CD4-positive, alpha-beta T cell (primary cell): ENCODE measurements at regions not wholly inside any gene's neighbourhood (a gene's known extent, or its start where the extent isn't known, plus 50 kb on each side); places are given as distances from the start of the nearest gene placed in this dataset.

ENCODE experiments used
- ATAC-seq: fragments of 200-7000 bp; cut with Tn5 transposase; one replicate; pipeline ENCODE4 v1.10.0; 2022; ENCODE audit warnings: mild to moderate bottlenecking; ENCODE audit not compliant: poor library complexity
- CTCF ChIA-PET: fragments of 350-600 bp; sonication (Branson Sonifier 250); formaldehyde crosslinking; loops from one replicate; lab custom pipeline; 2021; ENCODE audit warnings: antibody characterized with exemption, inconsistent platforms; lab: Charles Lee
- POLR2A ChIA-PET: fragments of 350-600 bp; sonication (Branson Sonifier 250); formaldehyde crosslinking; loops from one replicate; lab custom pipeline; 2021; ENCODE audit warnings: antibody characterized with exemption, inconsistent platforms; lab: Charles Lee
- DNase-seq, 14 experiments: peaks; one replicate each; pipeline ENCODE4 v3.0.0-alpha.2; 2013 to 2020; ENCODE audit warnings: mixed read lengths in 2 of 14
- H3K27ac ChIP-seq, 2 donors: one replicate each; pipeline versions ENCODE4 v1.5.1 to v1.7.0; 2013; ENCODE audit warnings: low read length in 2 of 2, low read depth in 1 of 2, mild to moderate bottlenecking in 1 of 2
- H3K27me3 ChIP-seq, 2 experiments: 1 replicate in 1 of 2; 2 replicates in 1 of 2; pipeline versions ENCODE4 v1.6.1 to v1.7.0; 2013; ENCODE audit warnings: low read length in 2 of 2, control low read depth in 1 of 2, mild to moderate bottlenecking in 1 of 2, moderate library complexity in 1 of 2; ENCODE audit not compliant: insufficient read depth in 2 of 2, control insufficient read depth in 1 of 2
- H3K36me3 ChIP-seq: one replicate; pipeline ENCODE4 v1.6.1; 2013; ENCODE audit warnings: low read length, control low read depth; ENCODE audit not compliant: insufficient read depth
- H3K4me1 ChIP-seq: one replicate; pipeline ENCODE4 v1.6.1; 2013; ENCODE audit warnings: low read length, control low read depth; ENCODE audit not compliant: insufficient read depth
- H3K4me3 ChIP-seq: one replicate; pipeline ENCODE4 v1.5.1; 2013; ENCODE audit warnings: mild to moderate bottlenecking, low read length, moderate library complexity
- H3K9me3 ChIP-seq, 2 experiments: 1 replicate in 1 of 2; 2 replicates in 1 of 2; pipeline versions ENCODE4 v1.6.1 to v1.7.0; 2013; ENCODE audit warnings: low read length in 2 of 2, mild to moderate bottlenecking in 2 of 2, control low read depth in 1 of 2, moderate library complexity in 1 of 2; ENCODE audit not compliant: control insufficient read depth in 1 of 2, insufficient read depth in 1 of 2
- H3K27ac Mint-ChIP-seq: one replicate; pipeline ENCODE4 v1.8.0; 2020; ENCODE audit warnings: mixed read lengths
- H3K27me3 Mint-ChIP-seq: one replicate; pipeline ENCODE4 v1.8.0; 2021; ENCODE audit warnings: mixed read lengths
- H3K36me3 Mint-ChIP-seq: one replicate; pipeline ENCODE4 v1.8.0; 2021; ENCODE audit warnings: low read depth, mixed read lengths
- H3K4me1 Mint-ChIP-seq: one replicate; pipeline ENCODE4 v1.8.0; 2021; ENCODE audit warnings: low read depth, mixed read lengths
- H3K4me3 Mint-ChIP-seq: one replicate; pipeline ENCODE4 v1.8.0; 2020; ENCODE audit warnings: mild to moderate bottlenecking, mixed read lengths
- H3K9me3 Mint-ChIP-seq: one replicate; pipeline ENCODE4 v1.8.0; 2020; ENCODE audit warnings: mixed read lengths
- CTCF ChIP-seq: fragments of 200-600 bp; IDR thresholded peaks from one replicate; pipeline ENCODE4 v1.8.0; 2022; ENCODE audit warnings: antibody characterized with exemption, mild to moderate bottlenecking
- intact Hi-C, 2 experiments: fragments of 100-400 bp; cut with DNase I in 1 of 2; cut with micrococcal nuclease in 1 of 2; formaldehyde crosslinking; loops; one replicate each; pipeline versions ENCODE4 v1.15.1 to v1.9.0; 2023 to 2025; cut with DNase I, micrococcal nuclease

DNA sequence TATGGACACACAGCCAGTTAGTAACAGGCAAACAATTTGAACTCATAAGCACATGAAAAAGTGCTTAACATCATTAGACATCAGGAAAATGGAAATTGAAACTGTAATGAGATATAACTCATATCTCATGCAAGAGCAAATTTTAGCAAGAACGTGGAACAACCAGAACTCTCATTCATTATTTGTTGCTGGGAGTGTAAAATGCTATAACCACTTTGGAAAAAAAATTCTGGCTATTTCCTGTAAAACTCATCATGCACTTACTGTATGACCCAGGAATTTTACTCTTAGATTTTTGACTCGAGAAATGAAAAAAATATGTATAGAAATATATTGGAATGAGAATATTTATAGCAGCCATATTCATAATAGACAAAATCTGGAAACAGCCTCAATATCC, 205.7 kb upstream of the PUM3 start:
- intact Hi-C loops: no loop called here
- DNase-seq: no peak
- no peaks in the 10 kb centered on the region for H3K9me3 Mint-ChIP-seq
- Histone ChIP-seq H3K27ac (no peak overlapping the region), H3K4me3 (no peak overlapping the region), H3K27me3 (no peaks in the 10 kb centered on the region), H3K36me3 (no peaks in the 10 kb centered on the region), H3K4me1 (no peaks in the 10 kb centered on the region), H3K9me3 (no peaks in the 10 kb centered on the region)
- no peaks in the 10 kb centered on the region for H3K36me3 Mint-ChIP-seq
- H3K4me3 Mint-ChIP-seq: no peak overlapping the region
- ATAC-seq: no peak
- H3K27ac Mint-ChIP-seq: no peak overlapping the region
- ChIA-PET POLR2A (no interaction called here), CTCF (no interaction called here)
- no peaks in the 10 kb centered on the region for H3K27me3 Mint-ChIP-seq
- no peaks in the 10 kb centered on the region for H3K4me1 Mint-ChIP-seq
- no peak for TF ChIP-seq CTCF

GRCh38 chr9:3047912-3048311, 204.0 kb upstream of the PUM3 start:
- Histone ChIP-seq H3K27me3 (no peaks in the 10 kb centered on the region), H3K36me3 (no peaks in the 10 kb centered on the region), H3K4me1 (no peaks in the 10 kb centered on the region), H3K9me3 (no peaks in the 10 kb centered on the region), H3K27ac (no peak overlapping the region), H3K4me3 (no peak overlapping the region)
- CTCF ChIA-PET: no interaction called here
- POLR2A ChIA-PET: no interaction called here
- no peak for DNase-seq
- intact Hi-C loops: no loop called here
- no peaks in the 10 kb centered on the region for H3K4me1 Mint-ChIP-seq
- H3K9me3 Mint-ChIP-seq: no peaks in the 10 kb centered on the region
- no peak overlapping the region for H3K27ac Mint-ChIP-seq
- no peaks in the 10 kb centered on the region for H3K27me3 Mint-ChIP-seq
- no peak for ATAC-seq
- no peaks in the 10 kb centered on the region for H3K36me3 Mint-ChIP-seq
- H3K4me3 Mint-ChIP-seq: no peak overlapping the region
- TF ChIP-seq CTCF: no peak

- Histone ChIP-seq H3K9me3 (no peaks in the 10 kb centered on the region), H3K27me3 (no peaks in the 10 kb centered on the region), H3K4me1 (no peaks in the 10 kb centered on the region), H3K4me3 (no peak overlapping the region), H3K27ac (no peak overlapping the region), H3K36me3 (no peaks in the 10 kb centered on the region)
- ATAC-seq: no peak
- no peak for TF ChIP-seq CTCF
- ChIA-PET POLR2A (no interaction called here), CTCF (no interaction called here)
- H3K27me3 Mint-ChIP-seq: no peaks in the 10 kb centered on the region
- no peaks in the 10 kb centered on the region for H3K4me1 Mint-ChIP-seq
- intact Hi-C loops: no loop called here
- H3K36me3 Mint-ChIP-seq: no peaks in the 10 kb centered on the region
- H3K27ac Mint-ChIP-seq: no peak overlapping the region
- no peak for DNase-seq
- no peaks in the 10 kb centered on the region for H3K9me3 Mint-ChIP-seq
- H3K4me3 Mint-ChIP-seq: no peak overlapping the region
Observed at GRCh38 chr9:3045153-3045552, 201.3 kb upstream of the PUM3 start.
